ENCODE measurements at regions not wholly inside any gene's neighbourhood (a gene's known extent, or its start where the extent isn't known, plus 50 kb on each side); places are given as distances from the start of the nearest gene placed in this dataset.
A peak's percentile ranks its signal among the peaks of the same experiment; 100 is the strongest.

DNA sequence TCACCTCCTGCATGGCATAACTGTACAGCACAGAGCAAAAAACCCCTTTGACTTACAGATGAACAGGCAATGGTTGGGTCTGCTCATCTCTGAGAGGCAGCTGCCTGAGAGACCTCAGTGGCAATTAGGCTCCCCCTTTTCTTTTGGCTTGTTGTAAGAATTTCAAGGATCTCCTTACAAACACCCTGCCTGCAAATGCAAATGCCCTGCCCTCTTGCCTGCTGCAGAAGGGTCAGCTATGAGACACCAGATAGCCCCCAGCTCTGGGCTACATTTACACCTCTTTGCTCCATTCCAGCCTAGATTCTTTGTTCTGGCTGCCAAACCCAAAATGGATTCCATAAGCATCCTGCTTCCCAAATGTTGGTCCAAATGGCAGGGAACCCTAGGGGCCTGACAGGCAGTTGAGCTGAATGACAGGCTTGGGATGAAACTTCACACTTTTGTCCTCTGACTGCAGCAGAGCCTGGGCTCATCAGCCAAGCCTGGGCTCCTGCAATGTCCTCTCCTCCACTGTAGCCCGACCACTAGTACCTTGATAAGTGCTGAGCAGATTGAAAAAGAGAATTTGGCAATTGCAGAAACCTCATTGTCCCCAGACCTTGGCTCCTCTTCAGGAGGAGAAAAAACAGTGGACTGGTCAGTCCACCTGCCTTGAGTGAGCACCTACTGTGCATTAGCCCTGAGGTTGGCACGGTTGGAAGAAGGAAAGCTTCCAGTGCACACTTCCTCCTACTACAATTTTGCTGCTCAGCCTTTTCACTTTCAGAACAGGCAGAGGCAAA lies 678.3 kb downstream of the BCL11A start:
- no peaks in the 10 kb centered on the region for H3K9me3 Mint-ChIP-seq

DNA sequence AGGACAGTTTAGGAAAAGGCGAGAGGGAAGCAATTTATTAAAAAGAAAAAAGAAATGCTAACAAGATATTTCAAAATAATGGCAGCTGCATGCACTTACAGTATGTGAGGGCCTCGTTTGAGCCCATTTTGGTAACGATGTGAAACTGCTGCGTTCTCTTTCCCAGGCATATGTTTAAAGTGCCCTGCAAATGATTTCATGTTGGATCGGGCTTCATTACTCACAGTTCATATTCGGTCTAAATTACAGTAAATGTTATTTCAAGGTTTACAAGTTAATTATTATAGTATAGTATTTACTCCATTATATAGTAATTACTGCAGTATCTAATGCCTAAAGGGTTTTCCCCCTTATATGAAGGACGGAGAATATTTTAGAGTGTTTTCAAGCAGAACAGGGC lies 679.1 kb downstream of the BCL11A start:
- Mint-ChIP-seq H3K27me3 (no peaks in the 10 kb centered on the region), H3K9me3 (no peaks in the 10 kb centered on the region), H3K4me3 (no peak overlapping the region), H3K27ac (no peak overlapping the region), H3K4me1 (no peaks in the 10 kb centered on the region), H3K36me3 (ENCODE audit: low read depth) (no peaks in the 10 kb centered on the region)
- no peak for ATAC-seq
- DNase-seq, result no peak

More for the DNA sequence above, 678.3 kb downstream of the BCL11A start:
- Mint-ChIP-seq H3K4me3 (no peak overlapping the region), H3K27ac (no peak overlapping the region), H3K27me3 (no peaks in the 10 kb centered on the region), H3K36me3 (ENCODE audit: low read depth) (no peaks in the 10 kb centered on the region), H3K4me1 (no peaks in the 10 kb centered on the region)
- DNase-seq (no peak), ATAC-seq (no peak)

DNA sequence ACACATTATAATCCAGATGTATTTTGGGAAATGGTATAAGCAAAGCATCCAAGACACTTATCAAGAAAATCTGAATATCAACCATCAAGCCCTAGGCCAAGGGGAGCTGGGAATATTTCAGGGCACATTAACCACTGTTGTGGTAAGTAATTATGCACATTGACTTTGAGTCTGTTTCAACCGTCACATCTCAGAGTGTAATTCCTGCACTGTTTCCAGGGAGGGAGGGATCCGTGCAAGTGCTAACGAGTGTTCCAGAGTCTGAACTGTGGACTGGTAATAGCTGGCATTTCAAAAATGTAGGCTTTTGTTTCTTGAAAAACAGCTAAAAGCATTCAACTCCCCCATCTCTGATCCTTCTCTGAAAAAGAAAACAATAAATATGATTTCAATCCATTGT lies 681.6 kb downstream of the BCL11A start:
- no peaks in the 10 kb centered on the region for H3K27me3 Mint-ChIP-seq
- no peaks in the 10 kb centered on the region for H3K9me3 Mint-ChIP-seq
- H3K4me3 Mint-ChIP-seq, result no peak overlapping the region
- no peaks in the 10 kb centered on the region for H3K4me1 Mint-ChIP-seq
- ATAC-seq, result no peak
- DNase-seq, result no peak
- H3K36me3 Mint-ChIP-seq (ENCODE audit: low read depth), result no peaks in the 10 kb centered on the region
- H3K27ac Mint-ChIP-seq, result no peak overlapping the region

DNA sequence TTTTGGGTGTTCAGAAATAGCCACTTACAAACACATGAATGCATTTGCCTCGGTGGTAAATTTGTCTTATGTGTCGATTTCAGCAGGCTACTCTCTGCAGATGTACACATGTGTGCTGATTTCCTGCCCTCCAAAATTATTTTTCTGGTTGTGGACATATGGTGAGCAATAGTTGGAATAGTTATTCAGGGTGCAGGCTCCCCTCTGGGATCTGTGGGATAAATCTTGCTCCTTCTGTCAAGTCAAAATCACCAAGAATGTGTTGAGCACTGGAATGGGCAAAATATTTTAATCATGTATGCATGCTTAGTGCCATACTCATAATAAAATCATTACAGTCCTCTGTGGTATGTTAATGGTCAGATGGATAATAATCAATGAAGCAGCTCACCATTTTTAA lies 684.5 kb downstream of the BCL11A start:
- H3K27ac Mint-ChIP-seq, result no peak overlapping the region
- no peaks in the 10 kb centered on the region for H3K9me3 Mint-ChIP-seq
- no peaks in the 10 kb centered on the region for H3K36me3 Mint-ChIP-seq (ENCODE audit: low read depth)
- ATAC-seq, result no peak
- H3K4me1 Mint-ChIP-seq, result no peaks in the 10 kb centered on the region
- H3K27me3 Mint-ChIP-seq, result no peaks in the 10 kb centered on the region
- no peak for DNase-seq
- no peak overlapping the region for H3K4me3 Mint-ChIP-seq

DNA sequence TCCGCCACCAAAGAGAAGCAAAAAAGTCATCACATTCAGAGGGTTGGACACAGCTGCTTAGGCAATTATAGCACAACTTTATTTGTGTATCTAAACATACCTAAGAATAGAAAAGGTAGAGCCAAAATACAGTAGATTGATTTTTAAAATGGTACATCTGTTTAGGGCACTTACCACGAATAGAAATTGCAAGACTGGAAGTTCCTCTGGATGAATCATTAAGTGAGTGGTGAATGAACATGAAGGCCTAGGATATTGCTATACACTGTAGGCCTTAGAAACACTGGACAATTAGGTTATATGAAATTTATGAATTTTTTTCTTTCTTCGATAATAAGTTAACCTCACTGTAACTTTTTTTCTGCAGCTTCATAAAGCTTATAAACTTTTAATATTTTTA lies 687.0 kb downstream of the BCL11A start:
- no peak for ATAC-seq
- Mint-ChIP-seq H3K4me3 (no peak overlapping the region), H3K27me3 (no peaks in the 10 kb centered on the region), H3K9me3 (peaks cover 8% of the 10 kb centered on the region), H3K4me1 (no peaks in the 10 kb centered on the region), H3K36me3 (ENCODE audit: low read depth) (no peaks in the 10 kb centered on the region), H3K27ac (no peak overlapping the region)
- DNase-seq, result no peak

DNA sequence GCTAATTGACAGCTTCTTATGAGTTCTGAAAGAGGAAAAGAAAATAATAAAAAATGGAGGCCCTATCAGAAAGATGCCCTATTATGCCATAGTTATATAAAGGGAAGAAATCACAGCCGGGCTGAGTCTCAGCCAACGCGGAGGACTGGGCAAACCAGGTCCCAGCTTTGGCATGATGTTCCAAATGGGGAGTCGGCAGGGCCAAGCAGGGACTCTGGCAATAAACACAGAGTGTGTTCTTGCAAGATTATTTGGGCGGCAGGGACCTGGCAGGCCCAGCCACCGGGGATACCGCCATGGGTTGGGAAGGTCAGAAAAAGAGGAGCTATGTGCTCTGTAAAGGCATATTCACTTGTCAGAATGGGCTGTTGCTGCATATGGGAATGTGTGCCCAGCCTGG lies 694.9 kb downstream of the BCL11A start:
- Mint-ChIP-seq H3K9me3 (peaks cover 16% of the 10 kb centered on the region), H3K4me1 (peaks cover 9% of the 10 kb centered on the region), H3K27me3 (no peaks in the 10 kb centered on the region), H3K27ac (no peak overlapping the region), H3K4me3 (no peak overlapping the region), H3K36me3 (ENCODE audit: low read depth) (no peaks in the 10 kb centered on the region)
- no peak for ATAC-seq
- DNase-seq, result no peak

DNA sequence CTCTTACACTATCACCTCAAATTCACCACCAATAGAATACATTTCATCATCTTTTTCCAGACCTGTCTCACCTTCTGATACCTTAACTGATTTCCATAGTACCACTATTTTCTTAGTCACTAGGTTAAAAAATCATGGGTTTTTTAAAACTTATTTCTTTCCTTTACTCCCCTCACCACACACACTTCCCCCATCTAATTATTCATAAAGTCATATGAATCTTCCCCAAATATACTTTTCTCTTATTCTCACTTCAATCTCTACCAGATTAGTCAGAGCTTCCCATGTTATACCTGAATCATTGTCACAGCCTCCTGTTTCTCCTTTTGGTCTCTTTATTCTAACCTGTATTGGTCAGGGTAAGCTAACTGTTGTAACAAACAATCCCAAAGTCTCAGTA lies 696.3 kb downstream of the BCL11A start:
- no peaks in the 10 kb centered on the region for H3K27me3 Mint-ChIP-seq
- DNase-seq (no peak), ATAC-seq (peak; percentile 57)
- H3K4me1 Mint-ChIP-seq, result peaks cover 9% of the 10 kb centered on the region
- H3K27ac Mint-ChIP-seq, result no peak overlapping the region
- H3K4me3 Mint-ChIP-seq, result no peak overlapping the region
- H3K36me3 Mint-ChIP-seq (ENCODE audit: low read depth), result no peaks in the 10 kb centered on the region
- peaks cover 9% of the 10 kb centered on the region for H3K9me3 Mint-ChIP-seq

DNA sequence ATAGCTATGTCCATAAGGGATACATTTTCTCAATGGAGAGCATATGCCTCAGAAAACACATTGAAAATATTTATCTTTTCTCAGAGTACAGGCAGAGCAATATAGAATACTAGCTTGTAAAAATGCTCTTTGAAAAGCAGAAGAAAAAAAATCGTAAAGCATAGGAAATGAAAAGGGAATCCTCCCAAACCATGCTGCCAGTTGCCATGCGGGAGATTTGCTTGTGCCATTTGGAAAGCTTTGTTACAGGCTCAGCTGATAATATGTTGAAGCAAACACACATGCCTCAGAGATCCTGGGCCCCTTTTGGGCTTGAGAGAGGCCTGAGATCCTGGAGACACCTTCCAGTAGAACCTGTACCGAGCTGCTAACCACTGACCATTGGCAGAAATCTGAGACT lies 697.1 kb downstream of the BCL11A start:
- Mint-ChIP-seq H3K4me3 (no peak overlapping the region), H3K9me3 (peaks cover 8% of the 10 kb centered on the region), H3K36me3 (ENCODE audit: low read depth) (no peaks in the 10 kb centered on the region), H3K4me1 (peaks cover 9% of the 10 kb centered on the region), H3K27ac (no peak overlapping the region), H3K27me3 (no peaks in the 10 kb centered on the region)
- DNase-seq, result no peak
- no peak for ATAC-seq

DNA sequence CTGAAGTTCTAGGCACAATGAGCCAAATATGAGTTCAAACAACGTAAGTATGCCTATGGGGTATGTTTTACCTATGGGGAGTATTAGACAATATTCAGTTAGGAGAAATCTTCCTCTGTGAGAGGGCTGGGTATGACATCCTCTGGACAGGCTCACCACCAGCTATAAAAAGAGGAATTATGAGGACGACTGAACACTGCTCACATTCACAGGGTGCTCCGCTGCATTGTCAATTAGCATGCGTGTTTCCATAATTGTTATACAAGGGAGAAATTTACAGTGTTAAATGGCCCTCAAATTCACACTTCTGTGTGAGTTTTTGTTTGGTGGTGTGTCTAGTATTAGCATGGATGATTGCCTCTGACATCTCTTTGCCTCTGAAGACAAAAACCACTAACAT lies 700.4 kb downstream of the BCL11A start:
- DNase-seq (no peak), ATAC-seq (no peak)
- peaks cover 9% of the 10 kb centered on the region for H3K4me1 Mint-ChIP-seq
- no peak overlapping the region for H3K27ac Mint-ChIP-seq
- H3K4me3 Mint-ChIP-seq, result no peak overlapping the region
- H3K9me3 Mint-ChIP-seq, result no peaks in the 10 kb centered on the region
- H3K36me3 Mint-ChIP-seq (ENCODE audit: low read depth), result no peaks in the 10 kb centered on the region
- H3K27me3 Mint-ChIP-seq, result no peaks in the 10 kb centered on the region

DNA sequence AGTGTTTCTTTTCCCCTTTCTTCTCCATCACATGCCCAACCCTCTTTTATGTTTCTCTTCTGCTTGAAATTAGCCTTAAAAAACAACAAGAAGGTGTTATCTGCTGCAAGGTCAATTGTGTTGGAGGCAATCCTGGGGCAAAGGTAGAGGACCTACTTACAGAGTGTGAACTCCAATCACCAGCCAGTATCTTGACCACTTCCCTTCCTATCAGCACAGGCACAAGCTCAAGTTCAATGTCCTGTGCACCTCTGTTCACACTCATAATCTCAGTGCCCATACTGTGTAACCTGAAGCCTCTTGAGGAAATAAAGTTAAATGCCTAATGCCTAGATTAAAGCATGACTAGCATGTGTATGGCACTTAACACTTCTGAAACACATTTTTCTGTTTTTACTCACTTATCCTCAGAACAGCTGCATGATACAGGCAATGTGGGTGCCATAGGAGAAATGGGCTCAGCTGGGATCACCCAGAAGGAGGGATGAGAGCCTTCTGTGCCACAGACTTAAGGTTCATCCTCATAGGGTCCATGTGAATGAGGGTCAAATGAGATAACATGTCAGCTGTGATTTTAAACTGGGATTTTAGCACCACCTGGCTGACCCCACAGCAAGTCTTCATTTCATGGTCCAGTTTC lies 701.5 kb downstream of the BCL11A start:
- Mint-ChIP-seq H3K27ac (no peak overlapping the region), H3K27me3 (no peaks in the 10 kb centered on the region), H3K36me3 (ENCODE audit: low read depth) (no peaks in the 10 kb centered on the region), H3K9me3 (no peaks in the 10 kb centered on the region), H3K4me3 (no peak overlapping the region), H3K4me1 (peaks cover 3% of the 10 kb centered on the region)
- no peak for ATAC-seq
- DNase-seq, result no peak

DNA sequence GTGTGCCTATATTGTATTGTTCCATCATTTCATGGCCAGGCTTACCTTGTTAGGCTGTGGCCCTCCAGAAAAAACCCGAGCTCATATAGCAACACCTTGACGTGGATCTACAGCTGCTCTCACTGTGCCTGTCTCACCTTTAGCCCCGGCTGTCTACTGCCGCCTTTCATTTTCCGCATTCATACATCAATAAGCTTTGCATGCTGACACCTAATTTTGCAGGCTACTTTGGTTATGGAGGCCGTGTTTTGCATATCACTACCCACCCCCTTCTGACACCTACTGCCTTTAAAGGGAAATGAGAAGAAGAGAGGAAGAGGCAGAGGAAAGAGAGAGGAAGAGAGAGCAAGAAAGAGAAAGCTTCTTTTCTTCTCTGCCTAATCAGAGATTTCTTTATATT lies 702.9 kb downstream of the BCL11A start:
- DNase-seq (no peak), ATAC-seq (no peak)
- no peaks in the 10 kb centered on the region for H3K27me3 Mint-ChIP-seq
- H3K4me3 Mint-ChIP-seq, result no peak overlapping the region
- H3K4me1 Mint-ChIP-seq, result no peaks in the 10 kb centered on the region
- H3K36me3 Mint-ChIP-seq (ENCODE audit: low read depth), result no peaks in the 10 kb centered on the region
- no peak overlapping the region for H3K27ac Mint-ChIP-seq
- no peaks in the 10 kb centered on the region for H3K9me3 Mint-ChIP-seq

DNA sequence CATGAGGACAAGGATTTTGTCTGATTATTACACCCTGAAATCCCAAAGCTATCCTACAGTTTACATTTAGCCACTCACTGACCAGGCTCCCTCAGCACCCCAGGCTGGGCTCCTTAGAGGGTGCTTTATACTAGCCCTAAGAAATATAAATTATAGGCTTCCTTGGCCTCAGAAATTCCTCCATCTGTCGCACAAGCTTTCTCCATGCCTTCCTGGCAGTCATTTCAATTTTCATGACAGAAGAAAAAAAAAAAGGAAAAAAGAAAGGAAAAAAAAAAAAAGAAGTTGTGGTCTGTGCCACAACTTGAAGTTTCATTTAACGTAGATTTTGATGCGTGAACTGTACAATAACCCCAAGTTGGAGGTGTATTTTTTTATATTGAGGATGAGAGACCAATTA lies 719.5 kb downstream of the BCL11A start:
- no peak for DNase-seq
- no peaks in the 10 kb centered on the region for H3K36me3 Mint-ChIP-seq (ENCODE audit: low read depth)
- no peaks in the 10 kb centered on the region for H3K4me1 Mint-ChIP-seq
- no peaks in the 10 kb centered on the region for H3K9me3 Mint-ChIP-seq
- H3K27me3 Mint-ChIP-seq, result no peaks in the 10 kb centered on the region
- H3K27ac Mint-ChIP-seq, result no peak overlapping the region
- no peak overlapping the region for H3K4me3 Mint-ChIP-seq
- no peak for ATAC-seq

DNA sequence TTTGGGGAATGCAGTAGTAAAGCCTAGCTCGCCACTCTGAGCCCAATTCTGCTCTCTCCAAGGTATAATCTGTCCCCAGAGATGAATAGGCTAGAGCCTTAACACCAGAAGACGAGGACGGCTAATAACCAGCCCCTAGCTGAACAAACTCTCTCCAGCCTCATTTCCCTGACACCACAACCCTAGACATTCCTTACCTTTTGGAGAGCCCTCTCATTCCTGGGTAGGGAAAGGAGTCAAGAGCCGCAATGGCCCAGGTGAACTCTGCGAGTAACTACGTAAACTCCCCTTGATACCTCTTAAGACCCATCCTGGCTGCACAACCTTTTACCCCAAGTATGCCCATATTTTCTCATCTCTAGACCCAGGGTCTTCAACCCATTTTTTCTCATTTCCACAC lies 722.9 kb downstream of the BCL11A start:
- DNase-seq (no peak), ATAC-seq (no peak)
- H3K4me3 Mint-ChIP-seq, result no peak overlapping the region
- H3K4me1 Mint-ChIP-seq, result no peaks in the 10 kb centered on the region
- no peaks in the 10 kb centered on the region for H3K9me3 Mint-ChIP-seq
- H3K27me3 Mint-ChIP-seq, result no peaks in the 10 kb centered on the region
- H3K27ac Mint-ChIP-seq, result no peak overlapping the region
- no peaks in the 10 kb centered on the region for H3K36me3 Mint-ChIP-seq (ENCODE audit: low read depth)

DNA sequence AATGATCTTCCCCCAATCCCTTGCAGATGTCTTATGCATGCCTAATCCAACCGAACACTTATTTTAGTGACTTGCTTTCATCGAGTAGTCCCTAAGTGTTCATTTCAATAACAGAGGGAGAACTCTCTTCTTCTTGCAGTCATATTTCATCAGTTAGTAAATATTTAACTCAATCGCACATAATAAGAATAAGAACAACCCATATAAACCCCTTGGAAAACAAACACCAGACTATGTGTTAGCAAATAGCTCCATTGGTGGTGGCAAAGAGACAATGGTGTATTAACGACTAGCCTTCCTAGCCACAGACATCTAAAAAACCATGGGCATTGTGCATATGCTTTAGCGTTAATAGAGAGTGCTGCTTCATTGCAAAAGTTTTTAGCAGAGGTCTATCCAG lies 725.8 kb downstream of the BCL11A start:
- Mint-ChIP-seq H3K36me3 (ENCODE audit: low read depth) (no peaks in the 10 kb centered on the region), H3K4me1 (no peaks in the 10 kb centered on the region), H3K27ac (no peak overlapping the region), H3K9me3 (no peaks in the 10 kb centered on the region), H3K4me3 (no peak overlapping the region), H3K27me3 (no peaks in the 10 kb centered on the region)
- no peak for ATAC-seq
- no peak for DNase-seq

DNA sequence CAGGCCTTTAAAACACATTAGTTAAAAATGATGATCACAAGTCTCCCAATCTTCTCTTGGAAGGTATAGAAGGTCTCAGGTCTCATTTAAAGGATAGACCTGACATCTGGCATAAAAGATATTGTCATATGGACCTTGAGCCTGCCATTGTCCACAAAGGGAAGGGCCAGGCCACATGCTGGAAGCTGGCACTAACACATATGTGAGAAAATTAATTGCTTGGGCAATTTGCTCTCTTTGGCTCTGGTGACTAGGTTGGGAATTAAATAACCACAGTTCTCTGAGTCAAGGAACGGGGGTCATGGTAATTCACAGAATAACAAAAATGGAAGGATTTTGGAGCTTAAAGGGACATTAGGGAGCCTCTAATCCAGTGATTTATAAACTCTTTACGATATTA lies 727.3 kb downstream of the BCL11A start:
- DNase-seq, result no peak
- H3K36me3 Mint-ChIP-seq (ENCODE audit: low read depth), result no peaks in the 10 kb centered on the region
- no peak overlapping the region for H3K4me3 Mint-ChIP-seq
- no peak for ATAC-seq
- H3K4me1 Mint-ChIP-seq, result no peaks in the 10 kb centered on the region
- H3K27me3 Mint-ChIP-seq, result no peaks in the 10 kb centered on the region
- no peaks in the 10 kb centered on the region for H3K9me3 Mint-ChIP-seq
- no peak overlapping the region for H3K27ac Mint-ChIP-seq

All from activated naive CD8-positive, alpha-beta T cell treated with anti-CD3 and anti-CD28 coated beads, Interleukin-2, amount 50 U/mL, for 24 hours (primary cell).